Stimulated activated CD4-positive, alpha-beta T cell treated with anti-CD3 and anti-CD28 coated beads, Interleukin-1b, Interleukin-23, amount 100 ng/mL, for 24 hours (primary cell): ENCODE measurements at regions not wholly inside any gene's neighbourhood (a gene's known extent, or its start where the extent isn't known, plus 50 kb on each side); places are given as distances from the start of the nearest gene placed in this dataset.

Source experiments
- DNase-seq, 4 experiments: peaks; one replicate each; pipeline ENCODE4 v3.0.0-alpha.2; 2020; ENCODE audit warnings: low read depth in 4 of 4, low spot score in 1 of 4

GRCh38 chr10:125514206-125515162, 168.5 kb downstream of the TEX36 start:
- DNase-seq: no peak

DNA sequence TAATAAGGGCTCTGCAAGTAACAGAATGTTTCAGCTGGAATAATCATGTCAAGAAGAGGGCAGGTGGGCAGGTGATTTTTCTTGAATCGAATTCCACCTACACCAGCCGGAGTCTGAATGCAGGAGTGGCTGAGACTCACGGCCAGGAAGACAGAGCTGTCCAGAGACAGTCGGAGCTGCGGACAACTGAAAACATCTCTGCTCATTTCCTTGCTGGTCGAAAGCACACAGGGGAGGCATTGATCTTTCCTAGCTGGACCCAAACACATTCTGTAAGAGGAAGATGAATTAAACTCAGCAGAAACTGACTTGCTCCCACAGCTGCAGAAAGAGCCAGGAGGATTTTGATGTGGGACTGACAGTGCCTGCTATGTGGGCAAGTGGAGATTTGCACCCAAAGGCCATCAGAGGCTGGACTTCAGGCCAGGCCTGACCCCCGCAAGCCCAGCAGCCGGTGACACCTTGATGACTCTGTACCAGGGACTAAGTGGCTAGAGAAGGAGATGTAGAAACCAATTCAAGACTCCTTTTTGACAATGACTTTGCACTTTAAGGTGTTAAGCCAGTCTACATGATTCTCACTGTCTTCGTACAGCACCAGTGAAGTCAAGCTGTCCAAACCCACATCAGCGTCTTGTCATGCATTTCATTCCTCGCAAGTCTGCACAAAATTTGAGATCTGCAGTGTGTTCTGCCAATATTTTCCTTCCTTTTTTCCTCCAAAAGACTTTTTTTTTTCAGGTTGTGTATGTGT, 169.4 kb downstream of the TEX36 start:
- no peak for DNase-seq

GRCh38 chr10:125510998-125511397, 172.0 kb downstream of the TEX36 start:
- DNase-seq: no peak

DNA sequence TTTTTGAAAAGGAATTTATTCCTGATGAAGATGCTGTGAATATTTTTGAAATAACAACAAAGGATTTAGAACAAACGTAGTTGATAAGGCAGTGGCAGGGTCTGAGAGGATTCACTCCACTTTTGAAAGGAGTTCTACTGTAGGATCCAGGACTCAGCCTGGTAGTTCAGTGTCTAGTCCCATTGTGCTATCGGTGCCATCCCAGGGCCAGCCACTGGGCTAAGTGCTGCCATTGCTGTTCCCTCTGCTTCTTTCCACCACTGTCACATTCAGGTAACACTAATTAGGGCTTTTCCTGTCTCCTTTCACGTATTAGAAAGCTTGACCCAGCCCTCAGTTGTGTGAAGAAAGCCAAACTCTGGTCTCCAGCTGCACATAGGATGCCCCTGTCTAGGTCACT, 177.3 kb downstream of the TEX36 start:
- no peak for DNase-seq

DNA sequence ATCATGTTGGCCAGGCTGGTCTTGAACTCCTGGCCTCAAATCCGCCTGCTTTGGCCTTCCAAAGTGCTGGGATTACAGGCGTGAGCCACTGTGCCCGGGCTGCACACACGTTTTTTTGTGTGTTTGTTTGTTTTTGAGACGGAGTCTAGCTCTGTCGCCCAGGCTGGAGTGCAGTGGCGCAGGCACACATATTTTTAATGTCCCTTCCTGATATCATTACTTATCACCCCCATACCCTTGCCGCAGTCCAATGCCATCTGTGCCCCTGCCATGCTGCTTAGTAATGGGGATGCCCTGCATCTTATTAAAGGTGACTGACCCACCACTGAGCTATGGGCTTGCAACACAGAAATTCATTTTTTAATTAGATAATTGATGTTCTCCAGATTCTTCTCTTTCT, 180.7 kb downstream of the TEX36 start:
- no peak for DNase-seq

- DNase-seq: no peak
Observed at GRCh38 chr10:125495386-125495785, 187.6 kb downstream of the TEX36 start.

- no peak for DNase-seq
Observed at GRCh38 chr10:125494651-125495239, 188.2 kb downstream of the TEX36 start.

GRCh38 chr10:125491381-125491780, 191.6 kb downstream of the TEX36 start:
- no peak for DNase-seq

DNA sequence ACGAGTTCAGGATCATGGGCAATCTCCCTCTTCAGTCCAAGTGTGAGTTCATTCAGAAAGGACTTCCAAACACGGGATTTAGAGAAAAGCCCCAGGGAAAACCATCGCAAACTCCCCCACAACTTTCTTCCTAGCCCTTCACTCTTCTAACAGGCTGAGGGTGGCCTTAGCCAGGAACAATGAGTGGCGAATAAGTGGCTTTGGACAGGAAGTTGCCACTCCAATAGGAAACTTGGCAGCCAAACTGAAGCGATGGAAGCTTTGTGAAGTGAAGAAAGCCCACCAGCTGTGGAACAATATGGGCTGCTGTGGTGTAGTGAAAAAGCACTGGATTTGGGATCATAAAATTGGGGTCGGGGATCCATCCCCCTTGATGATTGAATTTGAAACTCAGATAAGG, 193.2 kb downstream of the TEX36 start:
- no peak for DNase-seq

DNA sequence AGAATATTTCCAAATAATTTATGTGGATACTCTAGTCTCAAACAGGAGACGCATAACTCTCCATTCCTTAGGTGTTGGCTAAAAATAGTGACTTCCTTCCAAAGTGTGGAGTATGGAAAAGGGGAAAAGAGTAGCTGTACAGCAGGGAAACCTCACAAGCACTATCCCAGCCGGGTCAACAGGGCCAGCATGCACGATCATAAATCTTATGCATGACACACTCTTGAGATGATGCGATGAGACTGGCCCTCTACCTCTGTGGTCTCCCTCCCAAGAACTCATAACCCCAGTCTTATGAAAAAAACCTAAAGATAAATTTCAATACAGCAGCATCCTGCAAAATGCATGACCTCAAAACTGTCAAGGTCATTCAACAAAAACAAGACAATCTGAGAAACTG, 197.3 kb downstream of the TEX36 start:
- DNase-seq: no peak

DNA sequence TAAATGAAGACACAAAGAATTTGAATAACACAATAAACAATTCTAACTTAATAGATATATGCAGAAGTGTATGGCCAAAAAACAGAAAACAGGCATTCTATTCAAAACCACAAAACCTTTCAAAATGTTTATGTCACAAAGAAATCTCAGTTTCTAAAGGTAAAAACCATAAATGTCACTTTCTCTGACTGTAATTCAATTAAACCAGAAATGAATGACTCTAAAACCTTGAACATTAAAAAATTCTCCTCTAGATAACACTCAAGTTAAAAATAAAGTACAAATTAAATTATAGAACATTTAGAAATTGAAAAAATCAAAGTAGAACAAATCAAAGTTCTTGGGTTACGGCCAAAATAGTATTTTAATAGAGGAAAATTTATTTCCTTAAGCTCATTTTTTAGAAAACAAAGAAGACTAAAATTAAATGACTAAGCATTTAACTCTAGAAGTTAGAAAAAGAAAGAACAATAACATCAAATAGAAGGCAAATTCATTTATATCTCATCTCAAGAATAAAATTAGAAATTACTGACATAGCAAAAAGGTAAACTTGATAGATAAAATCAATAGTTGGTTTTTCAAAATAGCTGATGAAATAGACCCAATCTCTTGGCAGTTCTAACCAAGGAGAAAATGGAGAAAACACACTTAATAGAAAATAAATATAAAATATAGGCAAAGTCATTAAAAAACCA, 198.8 kb downstream of the TEX36 start:
- no peak for DNase-seq

DNA sequence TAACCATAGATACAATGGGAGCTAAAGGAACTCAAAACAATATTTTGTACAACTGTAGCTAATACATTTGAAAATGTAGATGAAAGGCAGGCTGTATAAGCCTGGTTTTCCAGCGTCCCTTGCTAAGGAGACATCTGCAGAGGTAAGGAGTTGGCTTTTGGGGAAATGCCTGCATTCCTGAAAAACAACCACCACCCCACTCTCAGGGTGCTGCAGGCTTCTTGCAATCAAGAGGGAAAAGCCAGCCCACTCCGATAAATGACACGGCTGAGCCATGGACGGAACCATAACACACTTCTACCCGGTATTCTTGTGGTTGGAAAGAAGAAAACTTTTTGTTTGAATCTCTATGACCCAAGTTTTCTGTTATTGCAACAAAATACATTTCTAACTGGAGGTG, 200.3 kb downstream of the TEX36 start:
- no peak for DNase-seq

DNA sequence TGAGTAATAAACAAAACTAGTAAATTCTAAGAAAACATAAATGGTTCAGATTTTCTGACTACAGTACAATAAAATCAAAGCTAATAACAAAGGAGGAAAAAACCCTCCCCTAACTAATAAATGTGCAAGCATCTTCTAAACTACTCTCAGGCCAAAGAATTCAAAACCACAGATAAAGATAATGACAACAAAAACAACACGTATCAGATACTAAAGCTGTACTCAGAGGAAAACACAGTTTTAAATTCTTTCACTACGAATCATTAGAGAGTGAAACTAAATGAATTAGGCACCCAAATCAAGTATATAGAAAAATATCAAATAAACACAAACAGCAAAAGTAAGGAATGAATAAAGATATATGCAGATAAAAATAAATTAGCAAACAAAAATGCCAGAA, 200.9 kb downstream of the TEX36 start:
- DNase-seq: no peak

- DNase-seq: no peak
Observed at GRCh38 chr10:125479059-125479458, 203.9 kb downstream of the TEX36 start.

DNA sequence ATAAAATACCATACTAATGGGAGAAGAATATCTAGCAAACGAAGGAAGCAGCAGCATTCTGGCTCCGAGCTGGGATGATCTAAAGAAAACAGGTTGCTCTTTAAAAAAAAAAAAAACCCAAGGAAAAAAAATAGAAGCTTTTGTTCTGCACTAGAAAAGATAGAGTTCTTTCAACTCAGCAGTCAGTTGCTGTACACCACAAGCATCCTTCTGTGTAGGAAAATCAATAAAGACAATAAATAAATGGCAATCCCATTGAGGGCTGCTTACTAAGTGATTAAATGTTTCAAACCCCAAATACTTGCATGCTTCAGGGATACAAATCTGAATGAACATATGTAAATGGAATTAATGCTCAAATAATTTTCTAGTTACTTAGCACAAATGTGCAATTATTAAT, 207.1 kb downstream of the TEX36 start:
- no peak for DNase-seq

- DNase-seq: no peak
Observed at GRCh38 chr10:125473143-125473793, 209.7 kb downstream of the TEX36 start.

DNA sequence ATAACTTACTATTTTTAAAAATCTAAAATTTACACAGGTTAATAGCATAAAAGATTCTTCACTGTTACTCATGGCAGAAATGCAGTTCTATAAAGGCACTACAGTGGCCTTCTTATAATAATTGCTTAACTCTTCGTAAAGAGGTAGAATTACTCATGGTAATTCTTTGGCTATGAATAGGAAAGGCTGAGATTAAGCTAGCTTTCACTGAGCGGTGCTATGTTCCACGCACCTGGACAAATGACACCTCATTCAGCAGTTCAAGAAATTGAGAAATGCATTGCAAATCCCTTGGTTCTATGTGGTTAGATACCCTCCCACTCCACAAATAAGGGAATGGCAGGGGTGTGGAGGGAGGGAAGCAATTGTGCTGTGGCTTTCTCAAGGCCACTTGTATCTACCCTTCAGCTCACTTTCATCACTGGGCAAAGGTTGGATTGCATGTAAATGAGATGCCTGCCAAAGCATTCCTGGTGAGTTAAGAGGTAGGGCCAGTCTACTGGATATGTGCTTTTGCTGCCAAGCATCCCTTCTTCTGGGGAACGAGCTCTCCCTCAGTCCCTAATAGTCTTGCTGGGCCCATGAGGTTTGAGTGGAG, 210.9 kb downstream of the TEX36 start:
- no peak for DNase-seq

GRCh38 chr10:125468278-125468677, 214.7 kb downstream of the TEX36 start:
- no peak for DNase-seq

DNA sequence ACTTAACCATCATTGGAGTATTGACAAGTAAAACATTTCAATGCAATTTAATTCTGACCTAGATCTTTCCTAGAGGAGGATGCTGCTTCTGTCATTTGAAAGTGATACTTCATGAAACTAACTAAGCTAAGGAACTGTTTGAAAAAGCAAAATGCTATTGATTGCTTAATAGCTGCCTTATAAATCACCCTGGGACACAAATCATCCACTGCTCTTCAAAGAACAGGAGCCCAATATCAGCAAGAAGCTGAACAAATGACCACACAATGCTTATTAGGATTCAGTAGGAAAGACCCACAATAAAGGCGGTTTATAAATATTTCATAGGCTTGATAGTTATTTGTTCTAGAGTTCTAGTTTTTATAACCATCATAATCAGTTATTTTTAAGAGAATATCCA, 216.3 kb downstream of the TEX36 start:
- DNase-seq: no peak

- no peak for DNase-seq
Observed at GRCh38 chr10:125462845-125463244, 220.1 kb downstream of the TEX36 start.
